ENCODE measurements at regions not wholly inside any gene's neighbourhood (a gene's known extent, or its start where the extent isn't known, plus 50 kb on each side); places are given as distances from the start of the nearest gene placed in this dataset.

GRCh38 chr7:33802600-33802999, 102.7 kb upstream of the BMPER start:
- in situ Hi-C loops (cut with HindIII; ENCODE audit: low sequenced_read_pairs) = no loop called here
- no peak for DNase-seq (ENCODE audit: low spot score)

GRCh38 chr7:33804140-33804660, 101.1 kb upstream of the BMPER start:
- DNase-seq (ENCODE audit: low spot score) = no peak
- in situ Hi-C loops (cut with HindIII; ENCODE audit: low sequenced_read_pairs) = no loop called here

- in situ Hi-C loops (cut with HindIII; ENCODE audit: low sequenced_read_pairs) = no loop called here
- no peak for DNase-seq (ENCODE audit: low spot score)
Observed at GRCh38 chr7:33805630-33806233, 99.6 kb upstream of the BMPER start.

GRCh38 chr7:33806298-33807154, 98.8 kb upstream of the BMPER start:
- no peak for DNase-seq (ENCODE audit: low spot score)
- in situ Hi-C loops (cut with HindIII; ENCODE audit: low sequenced_read_pairs) = no loop called here

GRCh38 chr7:33807155-33807530, 98.2 kb upstream of the BMPER start:
- in situ Hi-C loops (cut with HindIII; ENCODE audit: low sequenced_read_pairs) = no loop called here
- no peak for DNase-seq (ENCODE audit: low spot score)

GRCh38 chr7:33807779-33808482, 97.4 kb upstream of the BMPER start:
- no peak for DNase-seq (ENCODE audit: low spot score)
- in situ Hi-C loops (cut with HindIII; ENCODE audit: low sequenced_read_pairs) = no loop called here

GRCh38 chr7:33809228-33809627, 96.1 kb upstream of the BMPER start:
- no peak for DNase-seq (ENCODE audit: low spot score)
- in situ Hi-C loops (cut with HindIII; ENCODE audit: low sequenced_read_pairs) = no loop called here

GRCh38 chr7:33810356-33810755, 95.0 kb upstream of the BMPER start:
- in situ Hi-C loops (cut with HindIII; ENCODE audit: low sequenced_read_pairs) = no loop called here
- no peak for DNase-seq (ENCODE audit: low spot score)

GRCh38 chr7:33813331-33813730, 92.0 kb upstream of the BMPER start:
- in situ Hi-C loops (cut with HindIII; ENCODE audit: low sequenced_read_pairs) = no loop called here
- no peak for DNase-seq (ENCODE audit: low spot score)

- DNase-seq (ENCODE audit: low spot score) = no peak
- in situ Hi-C loops (cut with HindIII; ENCODE audit: low sequenced_read_pairs) = no loop called here
Observed at GRCh38 chr7:33814400-33814799, 90.9 kb upstream of the BMPER start.

GRCh38 chr7:33814936-33815335, 90.4 kb upstream of the BMPER start:
- DNase-seq (ENCODE audit: low spot score) = no peak
- in situ Hi-C loops (cut with HindIII; ENCODE audit: low sequenced_read_pairs) = no loop called here

- DNase-seq (ENCODE audit: low spot score) = no peak
- in situ Hi-C loops (cut with HindIII; ENCODE audit: low sequenced_read_pairs) = no loop called here
Observed at GRCh38 chr7:33815336-33815735, 90.0 kb upstream of the BMPER start.

- DNase-seq (ENCODE audit: low spot score) = no peak
- in situ Hi-C loops (cut with HindIII; ENCODE audit: low sequenced_read_pairs) = no loop called here
Observed at GRCh38 chr7:33816106-33816505, 89.2 kb upstream of the BMPER start.

- in situ Hi-C loops (cut with HindIII; ENCODE audit: low sequenced_read_pairs) = no loop called here
- no peak for DNase-seq (ENCODE audit: low spot score)
Observed at GRCh38 chr7:33819658-33820057, 85.7 kb upstream of the BMPER start.

- DNase-seq (ENCODE audit: low spot score) = no peak
- in situ Hi-C loops (cut with HindIII; ENCODE audit: low sequenced_read_pairs) = no loop called here
Observed at GRCh38 chr7:33820206-33820605, 85.1 kb upstream of the BMPER start.

GRCh38 chr7:33821970-33822369, 83.4 kb upstream of the BMPER start:
- no peak for DNase-seq (ENCODE audit: low spot score)
- in situ Hi-C loops (cut with HindIII; ENCODE audit: low sequenced_read_pairs) = no loop called here

- in situ Hi-C loops (cut with HindIII; ENCODE audit: low sequenced_read_pairs) = no loop called here
- no peak for DNase-seq (ENCODE audit: low spot score)
Observed at GRCh38 chr7:33823913-33824312, 81.4 kb upstream of the BMPER start.

GRCh38 chr7:33824911-33825459, 80.4 kb upstream of the BMPER start:
- DNase-seq (ENCODE audit: low spot score) = no peak
- in situ Hi-C loops (cut with HindIII; ENCODE audit: low sequenced_read_pairs) = no loop called here

GRCh38 chr7:33825644-33826043, 79.7 kb upstream of the BMPER start:
- no peak for DNase-seq (ENCODE audit: low spot score)
- in situ Hi-C loops (cut with HindIII; ENCODE audit: low sequenced_read_pairs) = no loop called here

GRCh38 chr7:33829536-33829935, 75.8 kb upstream of the BMPER start:
- no peak for DNase-seq (ENCODE audit: low spot score)
- in situ Hi-C loops (cut with HindIII; ENCODE audit: low sequenced_read_pairs) = no loop called here
